ENCODE measurements at regions not wholly inside any gene's neighbourhood (a gene's known extent, or its start where the extent isn't known, plus 50 kb on each side); places are given as distances from the start of the nearest gene placed in this dataset.

GRCh38 chr7:112987171-112987570 is 99.5 kb downstream of the GPR85 start:
- TF ChIP-seq CTCF (IDR thresholded peaks at IDR 0.05) (no peak), POLR2A (IDR thresholded peaks at IDR 0.05) (no peak), POLR2AphosphoS5 (IDR thresholded peaks at IDR 0.05) (no peak), EP300 (IDR thresholded peaks at IDR 0.05) (no peak)

All from gastroesophageal sphincter (tissue), 3 donors.